Right atrium auricular region (tissue), 2 donors: ENCODE measurements at regions not wholly inside any gene's neighbourhood (a gene's known extent, or its start where the extent isn't known, plus 50 kb on each side); places are given as distances from the start of the nearest gene placed in this dataset.

Experiments
- DNase-seq: peaks from one replicate; pipeline ENCODE4 v3.0.0-alpha.2; 2019; ENCODE audit warnings: low spot score
- H3K27ac ChIP-seq, 2 donors: fragments of 200-600 bp; sonication (generic); 1 replicate in 1 of 2; 2 replicates in 1 of 2; pipeline ENCODE4 v1.5.1; 2016 to 2019
- H3K27me3 ChIP-seq, 2 donors: fragments of 200-600 bp; sonication (generic); one replicate each; pipeline versions ENCODE4 v1.5.1 to v1.6.0; 2017 to 2019
- H3K36me3 ChIP-seq: fragments of 200-600 bp; sonication (generic); one replicate; pipeline ENCODE4 v1.5.1; 2016
- H3K4me1 ChIP-seq, 2 donors: fragments of 200-600 bp; sonication (generic); one replicate each; pipeline versions ENCODE4 v1.5.1 to v1.6.0; 2017 to 2019
- H3K4me3 ChIP-seq, 2 donors: fragments of 200-600 bp; sonication (generic); 1 replicate in 1 of 2; 2 replicates in 1 of 2; pipeline ENCODE4 v1.5.1; 2017 to 2019; ENCODE audit warnings: mild to moderate bottlenecking in 1 of 2, moderate library complexity in 1 of 2
- H3K9me3 ChIP-seq, 2 donors: fragments of 200-600 bp; sonication (generic); one replicate each; pipeline ENCODE4 v1.5.1; 2019
- CTCF ChIP-seq, 2 donors: fragments of 200-600 bp; sonication (generic); IDR thresholded peaks; one replicate each; pipeline ENCODE4 v1.5.1; 2019; ENCODE audit warnings: antibody characterized with exemption in 2 of 2

GRCh38 chr7:53900856-53901528 is 641.2 kb upstream of the VSTM2A start:
- DNase-seq, result no peak
- H3K9me3 ChIP-seq, result no peaks in the 10 kb centered on the region
- H3K36me3 ChIP-seq, result no peaks in the 10 kb centered on the region
- no peak for TF ChIP-seq CTCF (IDR thresholded peaks at IDR 0.05)
- no peaks in the 10 kb centered on the region for H3K27me3 ChIP-seq
- no peak overlapping the region for H3K4me3 ChIP-seq
- H3K27ac ChIP-seq, result no peak overlapping the region
- no peaks in the 10 kb centered on the region for H3K4me1 ChIP-seq

GRCh38 chr7:53904355-53904754 is 637.8 kb upstream of the VSTM2A start:
- H3K27ac ChIP-seq, result no peak overlapping the region
- H3K4me3 ChIP-seq, result no peak overlapping the region
- no peak for TF ChIP-seq CTCF (IDR thresholded peaks at IDR 0.05)
- no peaks in the 10 kb centered on the region for H3K36me3 ChIP-seq
- no peaks in the 10 kb centered on the region for H3K4me1 ChIP-seq
- H3K27me3 ChIP-seq, result no peaks in the 10 kb centered on the region
- H3K9me3 ChIP-seq, result no peaks in the 10 kb centered on the region
- DNase-seq, result no peak

- Histone ChIP-seq H3K36me3 (no peaks in the 10 kb centered on the region), H3K9me3 (no peaks in the 10 kb centered on the region), H3K4me1 (no peaks in the 10 kb centered on the region), H3K27me3 (no peaks in the 10 kb centered on the region), H3K4me3 (no peak overlapping the region), H3K27ac (no peak overlapping the region)
- no peak for DNase-seq
- no peak for TF ChIP-seq CTCF (IDR thresholded peaks at IDR 0.05)
These were observed 624.5 kb upstream of the VSTM2A start for GRCh38 chr7:53917637-53918036.

GRCh38 chr7:53920011-53920410 is 622.2 kb upstream of the VSTM2A start:
- H3K36me3 ChIP-seq, result no peaks in the 10 kb centered on the region
- H3K9me3 ChIP-seq, result no peaks in the 10 kb centered on the region
- H3K27me3 ChIP-seq, result no peaks in the 10 kb centered on the region
- H3K27ac ChIP-seq, result no peak overlapping the region
- no peak for TF ChIP-seq CTCF (IDR thresholded peaks at IDR 0.05)
- DNase-seq, result no peak
- no peak overlapping the region for H3K4me3 ChIP-seq
- H3K4me1 ChIP-seq, result no peaks in the 10 kb centered on the region

- H3K27ac ChIP-seq, result no peak overlapping the region
- no peak overlapping the region for H3K4me3 ChIP-seq
- H3K4me1 ChIP-seq, result no peaks in the 10 kb centered on the region
- no peaks in the 10 kb centered on the region for H3K9me3 ChIP-seq
- no peak for DNase-seq
- H3K36me3 ChIP-seq, result no peaks in the 10 kb centered on the region
- no peaks in the 10 kb centered on the region for H3K27me3 ChIP-seq
- TF ChIP-seq CTCF (IDR thresholded peaks at IDR 0.05), result no peak
These were observed 601.7 kb upstream of the VSTM2A start for GRCh38 chr7:53940483-53940882.

- Histone ChIP-seq H3K4me3 (no peak overlapping the region), H3K4me1 (no peaks in the 10 kb centered on the region), H3K9me3 (no peaks in the 10 kb centered on the region), H3K36me3 (no peaks in the 10 kb centered on the region), H3K27ac (no peak overlapping the region), H3K27me3 (no peaks in the 10 kb centered on the region)
- no peak for DNase-seq
- no peak for TF ChIP-seq CTCF (IDR thresholded peaks at IDR 0.05)
These were observed 594.4 kb upstream of the VSTM2A start for GRCh38 chr7:53947732-53948131.
